GM19035 (cell line): ENCODE measurements at regions not wholly inside any gene's neighbourhood (a gene's known extent, or its start where the extent isn't known, plus 50 kb on each side); places are given as distances from the start of the nearest gene placed in this dataset.
"Not testable (repeated sequence)": the region's sequence is repeated elsewhere in the genome, so short reads cannot be mapped to it uniquely, and the experiment has no call there.

Experiments used
- ATAC-seq: cut with Tn5 transposase; IDR thresholded peaks from one replicate; pipeline ENCODE4 v1.9.1; 2021; ENCODE audit not compliant: unreplicated experiment

DNA sequence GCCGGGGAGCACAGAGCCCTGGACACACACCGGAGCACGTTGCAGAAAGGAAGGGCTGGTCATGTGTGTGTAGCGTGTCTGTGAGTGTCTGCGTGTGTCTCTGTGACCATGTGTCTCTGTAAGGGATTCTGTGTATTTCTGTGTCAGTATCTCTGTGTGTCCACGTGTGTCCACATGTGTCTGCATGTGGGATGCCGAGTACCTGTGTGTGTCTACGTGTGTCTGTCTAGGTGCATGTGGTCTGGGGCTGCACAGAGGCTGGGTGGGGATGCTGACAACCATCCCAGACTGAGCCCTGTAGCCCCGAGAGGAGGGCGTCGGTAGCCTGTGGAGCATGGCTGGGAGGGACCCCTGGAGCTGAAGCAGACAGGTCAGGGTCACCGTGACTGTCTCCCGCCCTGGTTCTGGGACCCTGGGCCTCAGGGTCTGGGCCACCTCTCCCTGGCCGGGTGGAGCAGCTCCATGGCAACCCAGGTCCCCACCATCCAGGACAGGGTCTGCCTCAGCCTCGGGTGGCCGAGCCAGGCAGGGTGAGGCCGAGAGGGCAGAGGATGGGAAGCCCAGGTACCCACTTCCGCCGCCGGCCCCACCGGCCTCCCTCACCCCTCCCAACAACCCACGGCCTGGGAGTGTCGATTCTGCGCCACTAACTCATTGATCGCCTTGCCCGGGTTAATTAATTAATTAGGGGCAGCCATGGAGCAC, 122.7 kb downstream of the FAM53A start:
- ATAC-seq: no peak

DNA sequence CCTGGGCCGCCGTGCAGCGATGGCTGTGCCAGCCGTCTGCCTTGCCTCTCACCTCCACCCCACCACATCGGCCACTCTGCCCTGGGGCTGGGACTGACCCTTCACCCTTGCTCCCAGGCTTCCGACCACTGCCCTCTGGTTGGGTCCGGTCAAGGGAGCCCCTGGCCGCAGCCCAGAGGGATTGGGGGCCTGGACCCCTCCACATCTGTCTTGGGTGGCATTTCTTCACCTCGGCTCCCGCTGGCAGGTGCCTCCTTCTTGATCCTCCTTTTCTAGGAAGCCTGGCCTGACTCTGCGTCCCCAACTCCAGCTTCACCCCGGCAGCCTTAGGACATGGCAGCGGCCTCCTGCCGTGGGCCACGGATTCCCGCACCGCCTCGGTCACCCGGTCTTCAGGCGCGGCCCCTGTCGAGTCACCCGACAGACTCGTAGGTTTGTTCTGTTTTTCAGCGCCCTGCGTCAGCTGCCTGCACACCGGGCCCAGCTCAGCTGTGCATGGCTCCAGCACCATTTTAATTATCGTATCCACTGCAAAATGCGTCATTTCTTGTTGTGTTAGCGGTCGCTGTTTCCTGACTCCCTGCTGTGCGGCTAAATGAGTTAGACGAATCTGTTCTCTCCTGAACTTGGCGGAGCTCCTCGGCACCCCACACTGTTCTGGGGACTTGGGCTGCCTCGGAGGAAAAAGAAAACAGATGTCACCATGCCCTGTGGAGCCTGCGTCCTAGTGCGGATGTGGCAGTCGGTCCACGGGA, 124.0 kb downstream of the FAM53A start:
- ATAC-seq: no peak

DNA sequence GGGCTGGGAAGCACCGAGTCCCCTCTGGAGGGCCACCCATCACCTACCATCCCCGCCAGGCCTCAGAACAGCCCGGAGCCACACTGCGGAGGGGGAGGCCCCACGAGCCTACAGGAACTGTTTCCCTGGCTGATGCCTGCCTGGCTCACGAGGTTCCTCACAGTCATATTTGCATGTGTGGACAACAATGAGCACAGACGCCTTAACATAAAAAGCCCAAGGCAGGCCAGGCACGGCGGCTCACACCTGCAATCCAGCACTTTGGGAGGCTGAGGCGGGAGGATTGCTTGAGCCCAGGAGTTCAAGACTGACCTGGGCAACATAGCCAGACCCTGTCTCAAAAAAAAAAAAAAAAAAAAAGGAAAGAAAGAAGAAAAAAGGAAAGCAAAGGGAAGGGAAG, 125.9 kb downstream of the FAM53A start:
- no peak for ATAC-seq

DNA sequence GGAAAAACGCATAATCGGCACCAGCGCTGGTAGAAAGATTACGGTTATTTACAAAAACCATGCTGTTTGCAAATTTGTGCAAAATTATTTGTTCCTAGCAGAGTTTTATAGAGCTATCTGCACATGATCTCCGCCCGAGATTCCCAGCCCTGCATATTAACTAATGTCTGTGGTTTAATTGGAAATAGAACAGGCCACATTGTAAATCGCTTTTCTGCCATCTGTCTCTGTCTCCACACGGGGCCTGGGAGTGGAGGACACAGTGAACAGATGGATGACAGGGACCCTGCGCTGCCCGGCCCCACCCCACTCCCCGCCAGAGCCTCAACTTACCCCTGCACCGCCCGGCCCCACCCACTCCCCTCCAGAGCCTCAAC, 126.9 kb downstream of the FAM53A start:
- ATAC-seq: no peak

DNA sequence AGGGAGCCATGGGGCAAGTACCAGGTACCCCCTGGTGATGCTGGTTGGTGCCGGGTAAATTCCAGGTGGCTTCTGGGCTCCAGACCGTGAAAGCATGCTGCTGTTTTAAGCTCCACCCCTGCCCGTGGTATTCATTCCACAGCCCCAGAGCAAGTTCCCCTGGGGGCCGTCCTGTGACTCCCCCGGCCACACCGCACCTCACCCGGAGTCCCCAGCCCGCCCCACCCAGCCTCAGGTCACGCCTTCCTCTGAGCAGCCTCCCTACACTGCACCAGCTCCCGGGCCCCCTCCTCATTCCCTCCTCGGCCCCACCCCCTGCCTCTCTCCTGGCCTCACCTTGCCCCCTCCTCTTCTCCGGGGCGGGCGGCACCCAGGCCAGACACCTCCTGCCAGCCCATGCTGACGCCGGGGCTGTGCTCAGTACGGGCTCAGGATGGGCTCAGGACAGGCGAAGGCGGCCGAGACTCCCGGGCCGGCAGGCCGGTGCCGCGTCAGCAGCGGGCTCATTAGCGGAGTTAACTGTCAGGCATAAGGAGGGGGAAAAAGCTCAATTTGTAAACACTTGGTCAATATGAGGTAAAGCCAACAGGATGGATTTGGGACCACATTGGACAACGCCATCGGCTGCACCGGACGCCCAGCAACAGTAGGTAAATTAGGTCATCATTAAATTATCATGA, 127.4 kb downstream of the FAM53A start:
- no peak for ATAC-seq

DNA sequence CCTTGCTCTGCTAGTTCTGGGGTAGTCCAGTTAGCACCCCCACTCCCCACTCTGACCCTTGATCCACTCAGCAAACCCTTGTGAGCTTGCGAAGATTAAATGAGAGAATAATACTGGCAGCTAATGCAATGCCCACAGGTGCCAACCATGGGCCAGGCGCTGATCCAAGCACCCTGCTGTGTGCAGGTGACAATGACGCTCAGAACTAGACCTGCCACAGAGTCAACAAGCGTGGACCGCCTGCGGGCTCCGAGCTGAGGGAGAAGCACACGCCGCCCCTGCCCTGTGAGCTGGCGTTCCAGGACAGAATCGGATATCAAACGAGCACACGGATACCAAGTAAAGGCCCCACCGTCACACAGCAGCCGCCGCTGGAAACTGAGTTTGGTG, 129.2 kb downstream of the FAM53A start:
- ATAC-seq: no peak

DNA sequence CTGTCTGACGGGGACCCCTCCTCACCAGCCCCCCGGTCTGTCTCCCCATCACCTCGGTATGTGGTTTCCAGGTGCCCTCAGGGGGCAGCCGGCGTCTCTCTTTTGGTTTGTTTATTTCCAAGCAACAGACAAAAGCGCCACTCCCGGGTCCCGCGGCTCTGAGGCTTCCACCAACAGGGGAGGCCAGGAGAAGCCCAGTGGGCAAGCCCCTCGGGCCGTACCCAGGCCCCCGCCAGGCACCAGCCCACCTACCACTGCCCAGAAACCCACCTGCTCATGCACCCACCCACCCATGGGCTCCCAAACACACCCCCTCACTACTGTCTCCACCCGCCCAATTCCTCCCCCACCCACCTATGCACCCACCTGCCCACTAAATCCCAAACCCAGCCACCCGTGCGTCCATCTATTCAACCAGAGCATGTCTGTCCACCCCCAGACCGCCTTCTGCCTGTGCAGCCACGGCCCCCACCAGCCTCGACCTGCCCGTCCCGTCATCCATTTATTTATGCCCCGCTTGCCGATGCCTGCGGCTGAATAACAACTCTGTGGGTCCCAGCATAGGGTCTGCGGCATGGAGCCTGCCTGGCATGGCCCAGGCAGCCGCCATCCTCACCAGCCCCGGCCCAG, 129.8 kb downstream of the FAM53A start:
- ATAC-seq: no peak

DNA sequence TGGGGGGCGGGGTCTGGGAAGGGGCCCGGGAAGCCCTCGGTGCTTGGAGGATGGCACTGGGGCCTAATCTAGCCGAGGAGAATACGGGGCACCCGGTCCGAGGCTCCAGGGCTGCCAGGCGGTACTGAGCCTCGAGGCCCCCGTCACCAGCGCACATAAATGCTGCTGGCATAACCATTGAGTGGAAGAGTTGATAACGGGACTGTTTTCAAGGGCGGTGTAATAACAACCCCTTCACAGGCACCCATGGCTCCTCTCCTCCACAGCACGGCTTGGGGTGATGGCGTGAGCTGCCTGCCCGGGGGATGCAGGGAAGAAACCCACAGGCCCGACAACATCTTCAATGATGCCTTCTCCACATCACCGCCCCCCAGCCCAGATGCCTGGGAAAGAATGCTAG, 130.7 kb downstream of the FAM53A start:
- ATAC-seq: no peak

DNA sequence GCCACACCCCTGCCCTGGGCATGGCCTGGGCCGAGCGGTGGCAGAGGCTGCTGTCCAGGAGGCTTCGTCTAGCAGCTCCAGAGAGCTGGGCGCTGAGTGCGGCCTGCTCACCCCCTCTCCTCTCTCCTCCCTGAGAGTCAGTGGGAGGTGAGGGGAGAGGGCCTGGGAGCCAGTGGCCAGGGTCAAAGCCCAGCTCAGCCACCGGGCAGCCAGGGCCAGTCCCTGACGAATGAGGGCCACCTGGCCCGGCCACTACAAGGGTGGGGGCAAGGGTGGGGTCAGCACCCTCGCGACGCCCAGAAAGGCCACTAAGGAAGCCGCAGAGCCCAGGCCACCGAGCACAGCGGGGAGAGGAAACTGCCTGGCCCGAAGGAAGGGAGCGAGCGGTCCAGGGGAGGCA, 131.7 kb downstream of the FAM53A start:
- no peak for ATAC-seq

DNA sequence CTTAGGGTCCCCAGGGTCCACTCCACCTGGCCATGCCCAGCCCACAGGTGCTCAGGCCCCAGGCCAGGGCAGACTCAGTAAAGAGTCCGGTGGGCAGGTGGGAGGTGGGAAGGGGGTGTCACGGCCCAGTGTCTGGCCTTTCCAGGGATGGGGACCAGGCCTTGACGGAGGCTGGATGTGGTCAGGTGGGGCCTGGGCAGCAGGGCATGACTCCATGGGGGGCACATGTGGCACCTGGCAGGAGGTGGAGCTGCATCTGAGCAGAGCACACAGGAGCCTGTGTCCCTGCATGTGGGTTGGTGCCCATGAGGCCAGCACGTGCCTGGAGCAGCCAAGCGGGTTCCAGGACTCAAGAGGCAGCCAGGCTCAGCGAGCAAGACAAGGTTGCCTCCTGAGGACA, 132.9 kb downstream of the FAM53A start:
- no peak for ATAC-seq

DNA sequence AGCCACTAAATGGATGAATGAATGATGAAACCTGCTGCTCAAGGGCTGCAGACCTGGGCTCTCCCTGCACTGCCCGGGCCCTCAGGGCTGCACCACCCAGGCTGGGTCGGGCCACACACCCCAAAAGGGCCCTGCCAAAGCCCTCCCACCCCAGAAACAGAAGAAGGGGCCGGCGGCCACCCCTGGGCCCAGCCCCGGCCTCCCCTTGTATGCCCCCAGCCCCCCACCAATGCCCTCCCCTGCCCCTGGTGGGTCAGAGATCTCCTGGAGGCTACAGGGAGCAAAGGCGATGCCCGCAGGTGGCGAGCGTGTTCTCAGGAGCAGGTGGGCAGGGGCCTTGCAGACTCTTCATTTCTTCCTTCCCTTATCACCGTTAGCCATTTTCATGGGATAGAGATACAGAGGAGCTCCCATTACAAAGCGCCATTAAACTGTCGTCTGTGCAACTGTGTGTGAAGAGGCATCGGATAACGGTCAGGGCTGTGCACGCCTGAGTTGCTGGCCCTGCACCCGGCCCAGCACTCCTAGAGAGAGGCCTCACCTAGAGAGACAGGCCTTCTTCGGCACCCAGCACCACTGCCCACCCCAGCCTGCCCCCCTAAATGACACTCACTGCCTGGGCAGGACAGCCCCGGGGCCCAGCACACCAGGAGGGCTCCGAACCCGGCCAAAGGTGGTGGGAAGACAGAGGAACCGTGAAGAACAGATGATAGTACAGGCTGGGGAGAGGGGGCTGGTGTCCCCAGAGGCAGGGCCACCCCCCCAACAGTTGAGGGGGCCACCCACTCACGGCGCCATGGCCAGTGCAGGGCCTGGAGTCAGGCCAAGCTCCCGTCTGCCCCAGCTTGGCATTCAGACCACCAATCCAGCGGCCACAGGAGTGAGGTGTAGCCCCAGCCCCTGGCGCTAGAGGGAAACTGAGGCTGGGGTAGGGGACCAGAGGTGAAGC, 133.7 kb downstream of the FAM53A start:
- ATAC-seq: no peak

DNA sequence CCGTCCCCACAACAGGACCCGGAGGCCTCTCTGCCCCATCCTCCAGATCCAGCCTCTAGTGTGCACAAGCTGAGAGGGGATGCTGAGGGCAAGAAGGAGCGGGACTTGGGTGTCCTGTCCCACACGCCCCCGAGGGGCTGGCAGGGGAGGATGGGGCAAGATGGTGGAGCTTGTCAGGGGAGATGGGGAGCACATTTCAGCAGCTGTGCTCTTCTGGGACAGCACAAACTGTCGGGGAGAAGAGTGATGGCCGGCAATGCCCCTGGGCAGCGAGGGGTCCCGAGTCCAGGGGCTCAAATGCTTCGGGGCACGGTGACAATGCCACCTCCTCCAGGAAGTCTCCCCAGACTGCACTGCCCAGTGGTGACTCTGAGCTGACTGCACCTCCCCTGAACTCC, 134.5 kb downstream of the FAM53A start:
- ATAC-seq: no peak

DNA sequence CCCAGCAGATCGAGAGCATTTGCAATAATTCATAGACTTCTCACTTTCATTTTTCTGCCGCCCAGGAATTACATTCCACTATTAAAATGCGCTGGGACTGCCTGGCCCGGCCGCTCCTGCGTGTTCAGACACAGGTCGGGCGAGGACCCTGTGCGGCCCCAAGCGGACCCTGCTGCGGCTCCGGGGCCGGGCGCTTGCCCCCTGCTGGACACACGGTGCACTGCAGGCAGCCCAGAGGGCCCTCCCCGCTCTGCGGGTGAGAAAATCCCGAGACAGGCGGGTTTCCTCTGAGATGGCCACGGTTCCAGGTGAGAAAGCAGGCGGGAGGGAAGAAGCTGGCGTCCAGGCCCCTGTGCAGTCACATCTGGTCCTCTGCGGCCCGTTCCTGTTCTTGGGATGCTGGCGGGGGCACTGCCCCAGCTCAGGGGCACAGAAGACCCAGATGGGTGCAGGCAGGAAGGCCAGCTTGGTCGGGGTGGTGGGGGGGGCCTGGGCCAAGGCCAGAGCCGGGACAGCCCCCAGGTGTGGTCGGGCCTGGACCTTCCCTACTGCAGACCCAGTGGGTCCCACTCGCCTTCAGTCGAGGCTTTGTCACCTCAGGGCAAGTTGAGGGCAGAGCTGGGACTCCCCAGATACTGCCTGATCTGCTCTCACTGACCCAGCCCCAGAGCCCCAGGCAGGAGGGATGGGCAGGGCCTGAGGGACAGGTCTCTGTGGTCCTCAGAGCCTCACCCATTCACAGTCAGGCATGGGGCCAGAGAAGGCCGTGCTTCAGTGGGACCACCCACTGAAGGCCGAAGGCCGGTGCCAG, 135.1 kb downstream of the FAM53A start:
- not testable (repeated sequence) for ATAC-seq

DNA sequence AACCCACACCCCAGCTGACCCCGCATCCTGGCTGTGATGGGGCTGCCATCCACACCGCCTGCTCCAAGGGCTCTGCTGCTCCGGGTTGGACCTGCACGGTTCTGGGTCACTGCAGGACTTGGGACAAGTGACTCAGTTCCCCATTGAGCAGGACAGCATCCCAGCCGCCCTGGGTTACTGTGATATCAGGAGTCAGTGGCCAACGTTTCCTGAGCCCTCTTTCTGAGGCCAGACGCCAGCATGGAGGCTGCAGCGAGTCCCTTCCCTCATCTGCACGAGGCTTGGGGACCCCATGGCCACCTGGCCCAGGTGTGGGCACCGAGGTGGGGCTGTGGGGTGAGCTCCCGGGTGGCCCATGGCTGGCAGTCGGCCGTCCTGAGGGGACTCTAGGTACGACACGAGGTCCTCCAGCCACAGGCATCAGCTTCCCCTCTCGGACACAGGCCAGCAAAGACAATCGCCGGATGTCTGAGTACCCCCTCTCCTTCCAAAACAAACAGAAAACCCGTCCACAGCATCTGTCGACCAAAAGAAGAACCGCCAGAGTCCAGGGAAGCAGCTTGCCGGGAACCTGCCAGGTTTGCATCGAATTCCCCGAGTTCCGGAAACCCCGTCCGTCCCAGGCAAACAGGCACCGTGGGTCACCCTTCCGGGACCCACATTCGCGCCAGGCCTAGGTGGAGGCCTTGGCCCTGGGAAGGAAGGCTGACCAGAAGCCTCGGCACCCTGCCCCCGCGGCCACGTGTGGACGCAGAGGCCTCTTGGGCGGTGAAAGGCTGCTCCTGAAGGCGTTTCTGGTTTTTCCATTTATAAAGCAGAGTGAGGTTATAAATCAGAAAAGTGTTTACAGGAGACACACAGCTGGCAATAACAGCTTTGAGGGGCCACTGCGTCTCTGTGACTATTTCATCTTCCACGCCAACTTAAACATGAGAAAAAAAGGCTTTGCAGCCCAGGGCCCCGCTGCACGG, 136.0 kb downstream of the FAM53A start:
- ATAC-seq: no peak

DNA sequence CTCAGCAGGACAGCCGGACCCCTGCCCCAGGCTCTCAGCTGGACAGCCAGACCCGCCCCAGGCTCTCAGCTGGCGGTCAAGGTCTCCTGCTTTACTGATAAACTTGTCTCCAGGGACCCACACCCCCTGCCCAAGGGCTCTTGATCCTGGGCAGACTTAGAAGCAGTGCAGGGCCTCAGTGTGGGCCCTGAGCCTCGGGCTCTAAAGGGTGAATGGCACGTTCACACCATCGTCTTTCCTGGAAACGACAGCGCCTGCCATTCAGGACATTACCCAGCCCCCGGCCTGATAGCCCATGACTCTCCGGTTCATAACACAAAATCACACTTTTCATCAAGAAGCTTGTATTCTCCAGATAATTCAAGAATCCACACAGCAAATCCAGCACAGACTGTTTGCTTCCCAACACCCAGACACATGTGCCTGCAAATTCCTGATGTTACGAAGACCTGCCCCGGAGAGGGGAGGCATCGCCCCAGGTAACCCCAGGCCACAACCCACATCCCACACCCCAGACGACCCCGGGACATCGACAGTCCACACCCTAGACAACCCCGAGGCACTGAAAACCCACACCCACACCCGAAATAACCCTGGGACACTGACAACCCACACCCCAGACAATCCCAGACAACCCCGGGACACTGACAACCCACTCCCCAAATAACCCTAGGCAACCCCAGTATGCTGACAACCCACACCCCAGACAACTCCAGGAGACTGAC, 136.8 kb downstream of the FAM53A start:
- ATAC-seq: no peak

DNA sequence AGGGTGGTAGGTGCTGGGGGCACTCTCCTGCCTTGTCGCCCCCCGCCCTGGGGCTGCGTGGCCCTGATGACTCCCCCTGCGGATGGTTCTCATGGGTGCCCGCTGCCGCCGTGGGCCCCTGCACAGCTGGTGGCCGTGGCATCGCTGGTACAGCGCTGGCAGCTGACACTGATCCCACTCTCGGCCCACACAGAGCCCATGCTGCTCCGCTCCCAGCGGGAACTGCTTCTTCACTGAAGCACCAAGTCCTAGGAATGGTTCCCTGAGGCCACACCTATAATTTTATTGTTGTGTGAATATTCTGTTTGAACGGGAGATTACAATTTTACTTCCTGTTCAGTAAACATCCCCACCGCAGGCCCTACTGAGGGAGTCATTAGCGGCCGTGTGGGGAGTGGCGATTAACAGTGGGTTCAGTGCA, 138.6 kb upstream of the NKX1-1 start:
- no peak for ATAC-seq

DNA sequence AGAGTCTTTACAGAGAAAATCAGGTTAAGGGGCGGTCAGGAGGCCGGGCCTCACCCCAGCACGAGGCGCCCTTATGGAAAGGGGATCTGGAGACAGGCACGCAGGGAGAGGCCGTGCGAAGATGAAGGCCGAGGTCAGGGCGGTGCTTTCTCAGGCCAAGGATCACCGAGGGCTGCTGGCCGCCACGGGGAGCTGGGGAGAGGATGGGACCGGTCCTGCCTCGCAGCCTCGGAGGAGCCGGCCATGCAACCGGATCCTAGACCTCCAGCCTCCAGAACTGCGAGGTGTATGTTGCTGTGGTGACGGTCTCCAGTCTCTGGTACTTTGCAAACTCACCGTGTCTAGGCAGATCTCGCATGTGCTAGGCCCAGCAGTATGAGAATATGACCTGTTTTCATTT, 138.2 kb upstream of the NKX1-1 start:
- not testable (repeated sequence) for ATAC-seq

DNA sequence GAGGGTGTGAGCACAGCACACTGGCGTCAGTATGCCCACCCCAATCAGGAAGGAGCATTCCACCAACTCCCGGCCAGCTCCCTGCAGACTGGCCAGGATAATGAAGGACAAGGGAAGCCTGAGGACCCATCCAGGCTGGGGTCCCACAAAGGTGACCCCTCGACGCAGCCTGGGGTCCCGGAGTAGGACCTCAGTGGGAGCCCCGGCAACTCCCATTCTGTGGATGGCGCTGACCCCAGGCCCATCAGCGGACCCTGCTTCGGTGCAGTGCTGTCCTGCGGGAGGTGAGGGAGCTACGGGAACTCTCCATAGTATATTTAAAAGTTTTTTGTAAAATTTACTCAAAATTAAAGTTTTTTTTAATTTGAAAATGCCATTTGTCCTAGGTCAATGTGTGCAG, 137.7 kb upstream of the NKX1-1 start:
- ATAC-seq: no peak
